Posterior vena cava (tissue), 2 donors: ENCODE measurements at regions not wholly inside any gene's neighbourhood (a gene's known extent, or its start where the extent isn't known, plus 50 kb on each side); places are given as distances from the start of the nearest gene placed in this dataset.

ENCODE experiments used
- DNase-seq: peaks from one replicate; pipeline ENCODE4 v3.0.0-alpha.2; 2020; ENCODE audit warnings: low spot score
- intact Hi-C, 2 donors: fragments of 100-400 bp; cut with DNase I; formaldehyde crosslinking; loops; one replicate each; pipeline versions ENCODE4 v1.14.1 to v1.14.2; 2022 to 2023
- donor health status: DM: yes; HTN: yes; CAD: no.
- donor health status: DM: yes; HTN: yes; CAD: no.

DNA sequence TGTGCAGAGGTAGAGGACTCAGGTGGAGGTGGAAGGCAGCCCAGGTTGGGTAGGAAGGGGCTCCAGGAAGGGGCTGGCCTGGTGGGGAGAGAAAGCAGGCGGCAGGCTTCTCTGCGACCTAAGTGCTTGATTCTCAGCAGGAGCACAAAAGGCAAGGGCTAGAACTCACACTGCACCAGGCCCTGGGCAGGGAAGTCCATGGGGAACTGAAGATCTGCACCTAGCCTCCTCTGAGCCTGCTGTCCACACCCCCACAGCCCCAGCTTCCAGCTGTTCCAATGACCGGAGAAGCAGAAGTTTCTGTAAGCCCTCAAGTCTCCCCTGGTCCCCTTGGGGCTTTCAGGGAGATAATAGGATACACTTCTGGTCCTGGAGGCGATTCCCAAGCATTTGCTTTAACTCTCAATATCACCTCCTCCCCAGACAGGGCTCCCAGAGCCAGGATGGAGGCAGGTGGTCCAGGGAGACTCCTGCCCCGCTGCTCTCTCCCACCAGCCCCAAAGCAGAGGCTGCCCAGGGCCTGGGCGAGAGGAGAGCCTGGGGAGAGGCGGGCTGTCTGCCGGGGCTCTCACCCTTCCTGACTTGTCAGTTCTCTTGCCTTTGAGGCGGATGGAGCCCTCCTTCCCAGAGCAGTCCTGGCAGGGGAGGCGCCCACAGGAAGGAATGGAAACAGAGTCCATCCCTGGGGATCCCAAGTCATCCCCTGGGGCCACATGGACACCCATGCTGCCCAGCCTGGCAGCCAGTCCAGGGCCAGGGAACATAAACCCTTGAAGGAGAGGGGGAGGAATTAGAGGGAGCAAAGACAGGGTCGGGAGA lies 126.0 kb downstream of the RBFOX3 start:
- intact Hi-C loops: no loop called here
- DNase-seq: no peak

- no peak for DNase-seq
- intact Hi-C loops: no loop called here
Observed at GRCh38 chr17:79483842-79484241, 127.0 kb downstream of the RBFOX3 start.

GRCh38 chr17:79482727-79483521 lies 127.9 kb downstream of the RBFOX3 start:
- intact Hi-C loops: no loop called here
- DNase-seq: no peak

- intact Hi-C loops: no loop called here
- no peak for DNase-seq
Observed at GRCh38 chr17:79479876-79480275, 131.0 kb downstream of the RBFOX3 start.

DNA sequence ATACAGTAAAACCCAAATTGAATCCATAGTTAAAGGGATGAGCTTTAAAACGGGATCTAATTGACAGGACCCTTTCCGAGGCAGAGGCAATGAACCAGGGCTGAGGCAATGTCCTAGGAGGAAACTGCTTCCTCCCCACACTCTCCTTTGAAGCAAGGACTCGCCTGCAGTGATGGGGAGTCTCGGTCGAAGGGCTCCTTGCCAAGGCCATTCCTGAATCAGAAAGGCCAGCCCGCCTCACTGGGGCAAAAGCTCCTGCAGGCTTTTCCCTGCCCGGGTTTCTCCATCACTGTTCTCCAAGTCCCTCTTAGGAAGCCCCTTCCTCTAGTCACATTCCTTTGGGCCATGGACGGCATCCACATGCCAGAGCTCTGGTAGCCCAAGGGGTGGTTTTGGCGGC lies 132.0 kb downstream of the RBFOX3 start:
- intact Hi-C loops: no loop called here
- no peak for DNase-seq

GRCh38 chr17:79478051-79478461 lies 132.8 kb downstream of the RBFOX3 start:
- intact Hi-C loops: no loop called here
- DNase-seq: no peak

DNA sequence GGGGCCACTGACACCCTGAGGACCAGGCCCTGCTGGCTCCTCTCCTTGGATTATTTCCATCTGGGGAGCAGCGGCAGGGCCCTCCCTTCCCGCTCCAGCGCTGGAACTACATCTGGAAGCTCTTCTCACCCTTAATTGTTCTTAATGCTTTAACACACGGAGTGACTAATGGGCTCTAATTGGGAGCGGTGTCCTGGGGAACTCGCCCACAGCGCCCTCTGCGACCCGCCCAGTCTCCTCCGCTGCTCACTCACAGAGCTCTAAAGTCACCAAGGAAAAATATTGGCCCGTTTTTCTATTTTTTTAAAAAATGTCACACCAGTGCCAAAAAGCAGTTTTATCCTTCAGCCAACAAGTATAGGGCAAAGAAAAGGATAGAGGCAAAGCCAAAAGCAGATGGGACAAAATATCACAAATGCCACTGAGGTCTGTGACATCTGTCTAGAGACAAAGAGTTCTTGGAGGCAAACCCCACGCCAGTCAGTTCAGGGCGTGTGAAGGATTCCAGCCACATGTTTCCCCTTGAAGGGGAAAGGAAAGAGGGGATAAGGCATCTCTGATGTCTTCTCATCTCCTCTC lies 134.7 kb downstream of the RBFOX3 start:
- no peak for DNase-seq
- intact Hi-C loops: no loop called here

DNA sequence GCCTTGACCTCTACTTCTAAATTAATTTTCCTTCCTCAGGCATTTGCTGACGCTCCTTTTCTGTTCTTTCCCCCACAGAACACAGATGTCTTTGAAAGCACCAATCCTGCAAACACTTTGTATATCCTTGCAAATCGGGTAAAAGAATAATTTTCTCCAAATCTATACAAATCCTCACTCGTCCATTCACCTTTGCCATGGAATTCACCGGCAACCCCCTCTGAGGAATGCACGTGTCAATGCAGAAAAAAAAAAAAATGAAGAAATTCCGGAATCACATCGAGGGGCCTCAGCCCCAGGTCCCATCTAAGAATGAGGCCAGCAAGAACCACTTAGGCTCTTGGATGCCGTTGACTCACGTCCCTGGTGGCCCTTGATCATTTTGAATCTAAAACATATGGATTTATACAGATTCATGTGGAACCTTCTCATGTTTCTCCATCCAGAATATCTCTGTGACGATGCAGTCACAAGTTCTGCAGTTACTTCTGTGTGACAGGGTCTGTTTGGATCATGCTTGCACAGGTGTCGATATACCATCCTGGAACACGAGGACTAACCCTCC lies 136.9 kb downstream of the RBFOX3 start:
- no peak for DNase-seq
- intact Hi-C loops: no loop called here

DNA sequence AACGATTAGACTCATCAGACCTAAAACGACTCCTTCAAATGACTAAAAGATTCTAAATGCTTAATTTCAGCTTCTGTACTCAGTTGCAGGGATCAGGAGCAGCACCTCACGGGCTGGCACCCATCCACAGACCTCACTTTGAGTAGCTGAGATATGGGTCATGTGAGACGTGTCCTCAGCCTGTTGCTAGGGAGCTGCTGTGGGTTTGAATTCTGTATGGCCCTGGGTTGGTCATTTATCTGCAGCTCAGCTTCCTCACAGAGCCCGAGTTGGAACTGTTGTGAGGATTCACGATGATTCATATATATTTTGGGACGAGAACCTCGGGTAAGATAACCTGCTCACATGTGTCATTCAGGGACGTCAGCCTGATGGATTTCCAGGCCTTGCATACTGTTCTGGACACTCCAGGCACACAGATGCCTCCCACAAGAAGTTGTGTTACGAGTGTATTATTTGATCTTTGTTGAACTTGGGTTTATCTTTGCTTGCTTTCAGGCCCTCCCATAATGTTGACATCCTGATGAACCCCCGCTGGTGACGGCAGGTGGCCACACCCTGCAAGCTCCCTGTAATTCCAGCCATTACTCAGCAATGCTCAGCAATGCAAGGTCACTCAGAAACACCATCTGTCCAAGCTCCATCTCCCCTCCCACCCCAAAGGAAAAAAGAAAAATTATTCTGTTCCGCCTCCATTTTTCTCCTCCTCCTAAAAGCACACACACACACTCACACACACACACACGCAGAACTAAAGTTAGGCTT lies 137.6 kb downstream of the RBFOX3 start:
- intact Hi-C loops: no loop called here
- DNase-seq: no peak

GRCh38 chr17:79470754-79471153 lies 140.1 kb downstream of the RBFOX3 start:
- no peak for DNase-seq
- intact Hi-C loops: no loop called here

- DNase-seq: no peak
- intact Hi-C loops: no loop called here
Observed at GRCh38 chr17:79469646-79470045, 141.2 kb downstream of the RBFOX3 start.

- intact Hi-C loops: no loop called here
- DNase-seq: no peak
Observed at GRCh38 chr17:79468183-79468944, 142.5 kb downstream of the RBFOX3 start.

DNA sequence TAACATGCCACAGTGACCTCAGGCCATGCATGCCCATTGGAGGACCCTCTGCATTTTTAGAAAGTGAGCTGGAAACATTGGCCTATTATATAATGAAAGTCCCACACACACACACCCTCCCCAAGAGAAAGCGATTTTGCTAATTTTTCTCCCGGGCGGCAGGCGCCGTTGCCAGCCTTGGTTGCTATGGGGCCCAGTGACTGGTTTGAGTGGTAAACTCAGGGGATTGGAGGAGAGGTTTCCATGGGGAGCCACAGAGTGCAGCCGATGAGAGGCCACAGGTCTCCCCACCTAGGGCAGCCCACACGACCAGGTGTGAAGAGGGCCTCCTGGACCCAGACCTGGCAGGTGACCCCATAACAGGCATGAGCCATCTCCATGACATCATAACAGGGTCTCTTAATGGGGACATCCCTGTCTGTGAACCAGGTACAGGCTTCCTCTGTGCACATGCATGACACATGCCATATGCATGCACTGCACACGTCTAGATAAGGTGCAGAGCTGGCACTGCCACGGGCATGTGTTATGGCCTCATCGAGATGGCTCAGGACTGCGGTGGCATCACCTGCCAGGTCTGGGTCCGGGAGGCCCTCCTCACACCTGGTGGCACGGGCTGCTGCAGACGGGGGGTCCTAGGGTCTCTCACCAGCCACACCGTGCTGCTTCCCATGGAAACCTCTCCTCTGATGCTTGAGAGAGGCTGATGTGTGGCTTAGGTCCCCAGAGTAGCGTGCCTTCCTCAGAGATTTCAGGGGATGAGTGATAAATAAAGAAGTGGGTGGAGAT lies 144.1 kb downstream of the RBFOX3 start:
- intact Hi-C loops: no loop called here
- DNase-seq: no peak

DNA sequence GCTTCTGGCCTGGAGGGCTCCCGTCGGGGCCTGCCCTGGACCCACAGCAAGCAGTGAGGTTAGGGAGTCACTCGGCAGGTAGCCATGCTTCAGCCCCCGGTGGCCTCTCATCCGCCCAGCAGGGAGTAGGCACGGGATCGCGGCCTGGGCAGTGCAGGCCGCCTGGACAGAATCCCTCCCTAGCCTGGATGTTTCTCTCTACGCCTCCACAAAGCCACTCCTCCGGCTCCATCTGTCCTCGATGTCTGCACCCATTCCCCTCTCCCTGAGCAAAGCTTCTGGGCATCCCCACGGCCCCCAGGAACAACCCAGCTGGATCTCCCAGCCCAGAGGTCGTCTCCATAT lies 145.2 kb downstream of the RBFOX3 start:
- no peak for DNase-seq
- intact Hi-C loops: no loop called here

- no peak for DNase-seq
- intact Hi-C loops: no loop called here
Observed at GRCh38 chr17:79465011-79465680, 145.7 kb downstream of the RBFOX3 start.

DNA sequence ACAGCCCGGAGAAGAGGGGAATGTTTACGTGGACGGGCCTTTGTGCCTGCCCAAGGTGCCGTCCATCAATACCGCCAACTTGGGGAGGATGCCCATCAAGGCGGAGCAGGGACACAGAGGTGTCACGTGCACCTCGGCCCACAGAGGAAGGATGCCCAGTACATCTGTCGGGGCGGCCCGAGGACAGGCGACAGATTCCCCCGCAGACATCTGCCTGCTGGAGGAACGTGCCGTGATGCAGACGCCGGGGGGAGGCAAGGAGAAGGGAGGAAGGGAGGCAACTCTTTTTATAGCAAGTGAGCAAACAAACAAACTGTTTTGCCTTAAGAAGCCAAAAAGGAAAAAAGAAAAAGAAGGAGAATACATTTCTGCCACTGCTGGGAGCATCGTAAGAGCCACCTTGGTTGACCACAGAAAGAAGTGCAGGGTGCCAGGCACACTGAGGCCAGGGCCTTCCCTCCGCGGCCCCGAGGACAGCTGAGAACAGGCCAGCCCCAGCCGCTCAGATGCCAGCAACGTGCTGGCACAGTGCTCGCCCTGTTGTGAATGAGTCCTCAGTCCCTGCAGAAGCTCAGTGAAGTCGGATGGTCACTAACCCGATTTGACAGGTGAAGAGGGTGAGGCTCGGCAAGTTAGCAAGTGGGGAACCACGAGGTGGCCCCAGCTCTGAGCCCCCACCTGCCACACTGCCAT lies 146.4 kb downstream of the RBFOX3 start:
- no peak for DNase-seq
- intact Hi-C loops: no loop called here
